A549 (cell line): ENCODE measurements at regions not wholly inside any gene's neighbourhood (a gene's known extent, or its start where the extent isn't known, plus 50 kb on each side); places are given as distances from the start of the nearest gene placed in this dataset.

Experiments
- ATAC-seq, 2 experiments: fragments of 200-7000 bp in 1 of 2; fragments of >200 bp in 1 of 2; cut with Nextera tagmentation in 1 of 2; cut with Tn5 transposase in 1 of 2; 3 replicates each; pipeline versions ENCODE4 v1.8.0 to v1.9.1; 2018 to 2020; ENCODE audit warnings: mild to moderate bottlenecking in 1 of 2, moderate library complexity in 1 of 2
- CTCF ChIA-PET: fragments of 300-600 bp; sonication (Branson Sonifier 250); formaldehyde crosslinking; extraction: SDS; loops from one replicate; lab custom pipeline; 2021; ENCODE audit warnings: antibody characterized with exemption, inconsistent platforms; lab: Yijun Ruan, JAX
- POLR2A ChIA-PET: fragments of 350-600 bp; formaldehyde crosslinking; extraction: SDS; loops from one replicate; lab custom pipeline; 2021; ENCODE audit warnings: antibody characterized with exemption, inconsistent platforms; lab: Yijun Ruan, JAX
- DNase-seq, 2 experiments: peaks; one replicate each; pipeline versions ENCODE4 v3.0.0 to v3.0.0-alpha.2; 2011 to 2016; ENCODE audit warnings: low read depth in 1 of 2, low spot score in 1 of 2
- FAIRE-seq: peaks from 2 replicates; lab custom pipeline; 2011; peaks lifted over from hg19 to GRCh38; lab: Jason Lieb, UNC
- H3K27ac ChIP-seq, 2 experiments: fragments of >200 bp; sonication (Bioruptor Twin); formaldehyde crosslinking; 3 replicates each; pipeline ENCODE4 v1.5.1; 2016 to 2017
- H3K4me1 ChIP-seq: fragments of >200 bp; sonication (Bioruptor Twin); formaldehyde crosslinking; 3 replicates; pipeline ENCODE4 v1.6.1; 2016
- H3K4me2 ChIP-seq: fragments of >200 bp; sonication (Bioruptor Twin); formaldehyde crosslinking; 3 replicates; pipeline ENCODE4 v1.6.1; 2016
- H3K4me3 ChIP-seq: fragments of >200 bp; sonication (Bioruptor Twin); formaldehyde crosslinking; 3 replicates; pipeline ENCODE4 v1.5.1; 2016
- H3K9me3 ChIP-seq: fragments of >200 bp; sonication (Bioruptor Twin); formaldehyde crosslinking; 3 replicates; pipeline ENCODE4 v1.6.1; 2016
- CEBPB ChIP-seq, 2 experiments: fragments of >200 bp in 1 of 2; sonication (Bioruptor Twin) in 1 of 2; formaldehyde crosslinking in 1 of 2; IDR thresholded peaks; 2 replicates each; pipeline ENCODE4 v1.6.1; 2012 to 2016
- CHD2 ChIP-seq: fragments of 150-350 bp; IDR thresholded peaks from 2 replicates; pipeline ENCODE4 v1.6.1; 2014; ENCODE audit warnings: low read length; ENCODE audit not compliant: partially characterized antibody
- CHD4 ChIP-seq: fragments of 200-600 bp; sonication (generic); IDR thresholded peaks from 2 replicates; pipeline ENCODE4 v1.6.1; 2016; ENCODE audit warnings: antibody characterized with exemption, mild to moderate bottlenecking, borderline replicate concordance
- CTCF ChIP-seq: fragments of >200 bp; sonication (Bioruptor Twin); formaldehyde crosslinking; IDR thresholded peaks from 3 replicates; pipeline ENCODE4 v1.5.1; 2016
- EHF ChIP-seq: fragments of 250-450 bp; sonication (Bioruptor Pico); IDR thresholded peaks from 2 replicates; pipeline ENCODE4 v1.5.0; 2020; ENCODE audit warnings: mild to moderate bottlenecking
- EHMT2 ChIP-seq: fragments of 200-600 bp; sonication (generic); IDR thresholded peaks from 2 replicates; pipeline ENCODE4 v1.6.1; 2016; ENCODE audit warnings: antibody characterized with exemption, low read depth, mild to moderate bottlenecking, moderate library complexity
- ELK1 ChIP-seq: fragments of 150-350 bp; IDR thresholded peaks from 2 replicates; pipeline ENCODE4 v1.6.1; 2014; ENCODE audit warnings: low read depth, mild to moderate bottlenecking, low read length
- ESRRA ChIP-seq: fragments of 150-350 bp; IDR thresholded peaks from 2 replicates; pipeline ENCODE4 v1.6.1; 2014; ENCODE audit warnings: mild to moderate bottlenecking, low read length, borderline replicate concordance
- GATA3 ChIP-seq: IDR thresholded peaks from 2 replicates; pipeline ENCODE4 v1.6.1; 2012; ENCODE audit warnings: borderline replicate concordance
- HEYL ChIP-seq: fragments of 250-450 bp; sonication (Bioruptor Pico); IDR thresholded peaks from 2 replicates; pipeline ENCODE4 v1.8.0; 2021; ENCODE audit warnings: mild to moderate bottlenecking, moderate library complexity
- JUN ChIP-seq, 2 experiments: fragments of >200 bp; sonication (Bioruptor Twin); formaldehyde crosslinking; IDR thresholded peaks; 2 replicates in 1 of 2; 3 replicates in 1 of 2; pipeline ENCODE4 v1.6.1; 2016 to 2017
- KDM1A ChIP-seq: fragments of 200-600 bp; sonication (generic); IDR thresholded peaks from 2 replicates; pipeline ENCODE4 v1.6.1; 2016; ENCODE audit warnings: low read depth, mild to moderate bottlenecking
- POLR2A ChIP-seq: IDR thresholded peaks from 2 replicates; pipeline ENCODE4 v1.6.1; 2012; ENCODE audit warnings: mild to moderate bottlenecking, low read length
- RAD21 ChIP-seq, 2 experiments: fragments of >200 bp in 1 of 2; sonication (Bioruptor Twin) in 1 of 2; formaldehyde crosslinking in 1 of 2; IDR thresholded peaks in 1 of 2; conservative IDR thresholded peaks in 1 of 2; 2 replicates in 1 of 2; 3 replicates in 1 of 2; pipeline ENCODE4 v1.6.1; 2012 to 2018; ENCODE audit warnings: inconsistent platforms in 1 of 2
- RARB ChIP-seq: fragments of 250-450 bp; sonication (Bioruptor Pico); IDR thresholded peaks from 2 replicates; pipeline ENCODE4 v1.8.0; 2021; ENCODE audit warnings: mild to moderate bottlenecking, moderate library complexity
- RCOR1 ChIP-seq: fragments of 150-350 bp; IDR thresholded peaks from 2 replicates; pipeline ENCODE4 v1.6.1; 2014; ENCODE audit warnings: antibody characterized with exemption, low read length, low read depth
- USF2 ChIP-seq: fragments of 450-650 bp; IDR thresholded peaks from 2 replicates; pipeline ENCODE4 v1.6.1; 2014; ENCODE audit warnings: antibody characterized with exemption
- ZNF302 ChIP-seq: fragments of 250-450 bp; sonication (Bioruptor Pico); IDR thresholded peaks from 2 replicates; pipeline ENCODE4 v1.9.0; 2021; ENCODE audit warnings: inconsistent platforms, mild to moderate bottlenecking, moderate library complexity
- whole genome bisulfite sequencing: methylation state at CpG from one replicate; pipeline ENCODE4 v1.1.6; 2017; ENCODE audit errors: missing lambda C conversion rate; 5-methylcytosine and 5-hydroxymethylcytosine counted together
- TF ChIP-seq, protein P1 (sequence below): IDR thresholded peaks from 2 replicates; pipeline ENCODE4 v1.6.1; 2012; ENCODE audit warnings: low read depth, borderline replicate concordance

DNA sequence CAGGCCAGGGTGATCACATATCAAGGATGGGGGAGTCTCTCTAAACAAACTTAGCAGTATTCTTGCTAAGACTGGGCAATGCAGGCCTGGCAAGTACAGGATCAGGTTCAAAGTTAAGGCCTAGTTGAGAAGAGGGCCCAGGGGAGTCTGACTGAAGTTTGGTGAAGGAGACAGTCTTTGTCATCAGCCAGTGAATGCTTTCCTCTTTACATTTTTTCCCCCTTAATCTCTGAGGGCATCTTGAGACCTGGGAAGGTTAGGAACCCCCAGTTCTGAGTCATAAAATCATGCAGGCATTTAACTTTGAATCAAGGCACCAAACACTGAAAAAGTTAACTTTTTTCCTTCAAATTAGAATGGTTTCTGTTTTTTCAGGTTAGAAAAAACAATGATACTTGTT is 311.5 kb downstream of the REEP3 start:
- no peak for DNase-seq
- TF ChIP-seq RCOR1 (no peak), CTCF (no peak), POLR2A (no peak)
- Histone ChIP-seq H3K4me3 (no peak overlapping the region), H3K4me2 (no peak overlapping the region), H3K9me3 (no peaks in the 10 kb centered on the region), H3K4me1 (no peaks in the 10 kb centered on the region), H3K27ac (no peak overlapping the region)
- POLR2A ChIA-PET: no interaction called here
- CTCF ChIA-PET: interaction anchor here (1.3 to 1.4 kb wide), 2 partner anchors 8 to 13 kb away, joined by 3 to 5 read pairs; no protein-coding TSS in a partner anchor
- no peak for FAIRE-seq
- ATAC-seq: no peak

GRCh38 chr10:63833411-63834060 is 312.3 kb downstream of the REEP3 start:
- no peak overlapping the region for H3K27ac ChIP-seq
- H3K4me1 ChIP-seq: no peaks in the 10 kb centered on the region
- 15% methylated on average over 5 of the region's 5 CpGs for WGBS
- POLR2A ChIA-PET: no interaction called here
- no peak for ATAC-seq
- TF ChIP-seq ZNF302: no peak
- TF ChIP-seq CHD2: no peak
- no peak for TF ChIP-seq CTCF
- TF ChIP-seq USF2: no peak
- TF ChIP-seq CEBPB (IDR thresholded peaks at IDR 0.05): no peak
- no peak for TF ChIP-seq ESRRA
- TF ChIP-seq ELK1: no peak
- no peak for TF ChIP-seq KDM1A
- TF ChIP-seq, all 56 proteins: peak for 0
- H3K4me2 ChIP-seq: no peak overlapping the region
- H3K9me3 ChIP-seq: no peaks in the 10 kb centered on the region
- DNase-seq (no peak), FAIRE-seq (no peak)
- no peak overlapping the region for H3K4me3 ChIP-seq
- CTCF ChIA-PET: interaction anchor here (0.6 to 1.3 kb wide), 2 partner anchors 14 to 33 kb away, joined by 3 to 4 read pairs; no protein-coding TSS in a partner anchor

GRCh38 chr10:63836666-63837442 is 315.7 kb downstream of the REEP3 start:
- H3K4me3 ChIP-seq: no peak overlapping the region
- no peak overlapping the region for H3K27ac ChIP-seq
- DNase-seq (no peak), ATAC-seq (no peak), FAIRE-seq (no peak)
- no peaks in the 10 kb centered on the region for H3K4me1 ChIP-seq
- no peaks in the 10 kb centered on the region for H3K9me3 ChIP-seq
- ChIA-PET CTCF (no interaction called here), POLR2A (no interaction called here)
- WGBS: 43% methylated on average over 4 of the region's 4 CpGs
- no peak for TF ChIP-seq EHF (CRISPR knock-in tag)
- TF ChIP-seq ZNF302: no peak
- no peak for TF ChIP-seq CHD4
- TF ChIP-seq, protein P1, sequence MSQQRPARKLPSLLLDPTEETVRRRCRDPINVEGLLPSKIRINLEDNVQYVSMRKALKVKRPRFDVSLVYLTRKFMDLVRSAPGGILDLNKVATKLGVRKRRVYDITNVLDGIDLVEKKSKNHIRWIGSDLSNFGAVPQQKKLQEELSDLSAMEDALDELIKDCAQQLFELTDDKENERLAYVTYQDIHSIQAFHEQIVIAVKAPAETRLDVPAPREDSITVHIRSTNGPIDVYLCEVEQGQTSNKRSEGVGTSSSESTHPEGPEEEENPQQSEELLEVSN: no peak
- no peak for TF ChIP-seq HEYL (CRISPR knock-in tag)
- TF ChIP-seq GATA3: no peak
- TF ChIP-seq JUN (IDR thresholded peaks at IDR 0.05): no peak
- TF ChIP-seq RARB: no peak
- no peak for TF ChIP-seq EHMT2
- no peak for TF ChIP-seq POLR2A
- no peak for TF ChIP-seq RAD21 (conservative IDR thresholded peaks at IDR 0.05 in 1 of 2, IDR thresholded peaks at IDR 0.05 in 1 of 2)
- H3K4me2 ChIP-seq: no peak overlapping the region
